OCI-LY3 (cell line): ENCODE measurements at regions not wholly inside any gene's neighbourhood (a gene's known extent, or its start where the extent isn't known, plus 50 kb on each side); places are given as distances from the start of the nearest gene placed in this dataset.

Experiments used
- EZH2phosphoT487 ChIP-seq: fragments of 200-600 bp; shearing (Covaris generic); IDR thresholded peaks from 2 replicates; pipeline ENCODE4 v1.6.1; 2018; ENCODE audit warnings: antibody characterized with exemption, mixed run types, low read depth
- TF ChIP-seq, protein P1 (sequence below): fragments of 200-600, 300-600 bp; sonication (generic); IDR thresholded peaks from 2 replicates; pipeline ENCODE4 v1.5.1; 2014; ENCODE audit warnings: antibody characterized with exemption, low read length, low read depth

GRCh38 chr22:48785792-48786678 is 1041.6 kb downstream of the BRD1 start:
- TF ChIP-seq, protein P1, sequence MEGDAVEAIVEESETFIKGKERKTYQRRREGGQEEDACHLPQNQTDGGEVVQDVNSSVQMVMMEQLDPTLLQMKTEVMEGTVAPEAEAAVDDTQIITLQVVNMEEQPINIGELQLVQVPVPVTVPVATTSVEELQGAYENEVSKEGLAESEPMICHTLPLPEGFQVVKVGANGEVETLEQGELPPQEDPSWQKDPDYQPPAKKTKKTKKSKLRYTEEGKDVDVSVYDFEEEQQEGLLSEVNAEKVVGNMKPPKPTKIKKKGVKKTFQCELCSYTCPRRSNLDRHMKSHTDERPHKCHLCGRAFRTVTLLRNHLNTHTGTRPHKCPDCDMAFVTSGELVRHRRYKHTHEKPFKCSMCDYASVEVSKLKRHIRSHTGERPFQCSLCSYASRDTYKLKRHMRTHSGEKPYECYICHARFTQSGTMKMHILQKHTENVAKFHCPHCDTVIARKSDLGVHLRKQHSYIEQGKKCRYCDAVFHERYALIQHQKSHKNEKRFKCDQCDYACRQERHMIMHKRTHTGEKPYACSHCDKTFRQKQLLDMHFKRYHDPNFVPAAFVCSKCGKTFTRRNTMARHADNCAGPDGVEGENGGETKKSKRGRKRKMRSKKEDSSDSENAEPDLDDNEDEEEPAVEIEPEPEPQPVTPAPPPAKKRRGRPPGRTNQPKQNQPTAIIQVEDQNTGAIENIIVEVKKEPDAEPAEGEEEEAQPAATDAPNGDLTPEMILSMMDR: no peak
- no peak for TF ChIP-seq EZH2phosphoT487
